HFF-Myc (cell line): ENCODE measurements at regions not wholly inside any gene's neighbourhood (a gene's known extent, or its start where the extent isn't known, plus 50 kb on each side); places are given as distances from the start of the nearest gene placed in this dataset.

Experiments used
- DNase-seq: peaks from one replicate; pipeline ENCODE4 v3.0.0-alpha.2; 2011; ENCODE audit warnings: low read depth; ENCODE audit errors: extremely low read depth
- H3K4me3 ChIP-seq: replicated peaks from 2 replicates; pipeline ENCODE4 v1.5.1; 2011; ENCODE audit warnings: low read depth, mild to moderate bottlenecking, control low read depth, low read length
- TF ChIP-seq, protein P1 (sequence below): IDR thresholded peaks from 2 replicates; pipeline ENCODE4 v1.5.1; 2012; ENCODE audit warnings: mild to moderate bottlenecking, low read depth, low read length, control low read depth; ENCODE audit errors: missing control alignments

DNA sequence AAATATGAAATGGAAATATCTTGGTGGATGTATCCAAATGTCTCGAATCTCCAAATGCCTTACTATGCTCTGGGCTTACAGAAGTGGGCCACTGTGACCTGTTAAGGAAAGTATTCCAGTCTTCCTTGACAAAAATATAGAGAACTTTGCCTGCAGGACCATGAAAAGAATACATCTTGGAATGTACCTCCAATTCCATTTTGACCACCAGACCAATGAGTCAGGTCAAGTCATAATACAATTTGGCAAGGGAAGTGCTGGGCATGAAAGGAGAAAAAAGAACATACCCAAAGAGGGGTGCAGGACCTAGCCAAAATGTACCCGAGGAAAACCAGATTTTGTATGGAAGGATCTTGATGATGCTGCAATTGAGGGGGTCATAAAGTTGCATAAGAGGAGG is 1153.7 kb upstream of the GOT2 start:
- no peak overlapping the region for H3K4me3 ChIP-seq
- TF ChIP-seq, protein P1, sequence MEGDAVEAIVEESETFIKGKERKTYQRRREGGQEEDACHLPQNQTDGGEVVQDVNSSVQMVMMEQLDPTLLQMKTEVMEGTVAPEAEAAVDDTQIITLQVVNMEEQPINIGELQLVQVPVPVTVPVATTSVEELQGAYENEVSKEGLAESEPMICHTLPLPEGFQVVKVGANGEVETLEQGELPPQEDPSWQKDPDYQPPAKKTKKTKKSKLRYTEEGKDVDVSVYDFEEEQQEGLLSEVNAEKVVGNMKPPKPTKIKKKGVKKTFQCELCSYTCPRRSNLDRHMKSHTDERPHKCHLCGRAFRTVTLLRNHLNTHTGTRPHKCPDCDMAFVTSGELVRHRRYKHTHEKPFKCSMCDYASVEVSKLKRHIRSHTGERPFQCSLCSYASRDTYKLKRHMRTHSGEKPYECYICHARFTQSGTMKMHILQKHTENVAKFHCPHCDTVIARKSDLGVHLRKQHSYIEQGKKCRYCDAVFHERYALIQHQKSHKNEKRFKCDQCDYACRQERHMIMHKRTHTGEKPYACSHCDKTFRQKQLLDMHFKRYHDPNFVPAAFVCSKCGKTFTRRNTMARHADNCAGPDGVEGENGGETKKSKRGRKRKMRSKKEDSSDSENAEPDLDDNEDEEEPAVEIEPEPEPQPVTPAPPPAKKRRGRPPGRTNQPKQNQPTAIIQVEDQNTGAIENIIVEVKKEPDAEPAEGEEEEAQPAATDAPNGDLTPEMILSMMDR = no peak
- DNase-seq = no peak

- TF ChIP-seq, protein P1 = no peak
- DNase-seq = peak; percentile 90
- H3K4me3 ChIP-seq = no peak overlapping the region
These were observed 1151.9 kb upstream of the GOT2 start for GRCh38 chr16:59886021-59886420.

GRCh38 chr16:59881376-59881775 is 1147.3 kb upstream of the GOT2 start:
- H3K4me3 ChIP-seq = no peak overlapping the region
- DNase-seq = no peak
- TF ChIP-seq, protein P1 = no peak

DNA sequence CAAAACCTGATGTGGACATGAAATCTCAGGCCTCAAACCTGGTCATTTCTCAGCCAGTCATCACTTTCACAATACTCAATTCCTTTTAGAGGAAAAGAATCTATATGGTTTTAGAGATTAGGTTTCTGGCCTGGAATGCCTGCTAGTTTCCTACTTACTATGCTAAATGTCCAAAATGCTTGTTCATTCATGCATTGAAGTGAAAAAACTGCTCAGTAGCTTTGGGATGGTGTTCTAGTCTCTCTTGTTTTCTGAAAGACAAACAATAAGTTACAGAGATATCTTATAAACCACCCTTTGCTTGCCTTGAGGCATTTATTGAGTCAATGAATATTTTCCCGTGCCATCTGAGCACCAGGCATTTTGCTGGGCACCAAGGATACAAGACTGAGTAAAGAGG is 1146.5 kb upstream of the GOT2 start:
- TF ChIP-seq, protein P1 = no peak
- no peak for DNase-seq
- no peak overlapping the region for H3K4me3 ChIP-seq

DNA sequence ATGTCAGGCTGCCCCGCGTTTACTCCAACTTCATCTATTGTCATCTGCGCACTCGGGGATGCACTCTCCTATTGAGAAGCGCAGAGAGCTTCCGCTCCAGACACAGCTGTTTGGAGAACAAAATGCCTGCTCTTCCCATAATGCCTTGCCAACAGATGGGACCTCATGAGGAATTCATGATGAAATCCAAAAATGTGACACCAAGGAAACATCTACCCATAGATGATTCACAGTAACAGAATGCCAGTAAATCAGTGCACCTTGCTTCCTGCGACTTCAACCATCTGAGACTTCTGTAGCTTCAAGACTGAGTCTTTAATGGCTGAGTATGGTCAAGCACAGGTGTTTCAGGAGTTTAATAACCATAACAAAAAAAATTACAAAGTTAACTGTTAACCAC is 1144.9 kb upstream of the GOT2 start:
- TF ChIP-seq, protein P1 = no peak
- no peak overlapping the region for H3K4me3 ChIP-seq
- DNase-seq = no peak

DNA sequence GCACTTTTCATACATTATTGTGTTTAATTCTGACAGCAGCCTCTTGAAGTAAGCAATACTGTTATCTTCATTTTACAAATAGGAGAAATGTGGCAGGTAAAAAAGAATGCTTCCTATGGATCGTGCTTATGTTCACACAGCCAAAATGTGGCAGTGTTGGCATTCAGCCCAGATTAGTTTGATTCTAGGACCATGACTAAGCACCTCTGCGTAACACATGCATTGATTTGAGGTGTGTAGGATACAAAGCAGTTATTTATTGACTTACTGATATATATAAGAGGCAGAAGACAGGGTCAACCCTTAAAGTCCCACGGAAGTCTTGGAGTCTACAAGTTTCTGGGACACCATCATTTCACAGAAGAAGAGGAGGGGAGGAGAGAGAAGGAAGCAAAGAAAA is 1144.4 kb upstream of the GOT2 start:
- H3K4me3 ChIP-seq = no peak overlapping the region
- TF ChIP-seq, protein P1 = no peak
- peak; percentile 77 for DNase-seq

GRCh38 chr16:59864981-59865666 is 1131.0 kb upstream of the GOT2 start:
- TF ChIP-seq, protein P1 = no peak
- no peak overlapping the region for H3K4me3 ChIP-seq
- DNase-seq = no peak
